ENCODE measurements at regions not wholly inside any gene's neighbourhood (a gene's known extent, or its start where the extent isn't known, plus 50 kb on each side); places are given as distances from the start of the nearest gene placed in this dataset.

DNA sequence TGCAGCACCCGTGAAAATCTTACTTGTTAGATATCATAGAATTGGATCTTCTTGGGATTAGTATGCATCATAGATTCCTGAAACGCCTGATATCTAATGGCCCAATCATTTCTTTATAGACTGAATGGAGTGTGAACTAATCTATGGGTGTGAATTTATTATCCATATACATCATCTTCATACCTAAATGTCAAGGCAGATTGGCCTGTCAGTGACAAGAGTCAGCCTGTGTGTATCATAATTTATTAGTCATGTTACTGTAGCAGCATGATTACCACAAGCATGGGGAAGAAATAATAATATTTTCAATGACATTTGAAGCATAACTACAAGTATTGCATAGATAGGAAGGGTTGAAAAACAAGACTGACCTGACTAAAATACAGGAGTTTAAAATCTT lies 235.8 kb downstream of the RAP2B start:
- Histone ChIP-seq H3K27me3 (ENCODE audit: insufficient read depth, low read length) (no peaks in the 10 kb centered on the region), H3K4me2 (ENCODE audit: low read length) (no peak overlapping the region), H3K9me3 (ENCODE audit: control insufficient read depth in 1 of 2, insufficient read depth in 1 of 2, low read depth in 1 of 2, low read length in 2 of 2) (peaks cover 0 to 5% of the 10 kb centered on the region in 2 experiments; a peak in 2 of 4 replicates), H3K79me2 (ENCODE audit: insufficient read depth, low read length) (no peaks in the 10 kb centered on the region), H3K9ac (ENCODE audit: low read length) (no peak overlapping the region), H4K20me1 (ENCODE audit: insufficient read depth) (no peaks in the 10 kb centered on the region), H3K27ac (ENCODE audit: low read depth, low read length) (no peak overlapping the region), H3K36me3 (ENCODE audit: control insufficient read depth in 1 of 2, insufficient read depth in 2 of 2, low read length in 2 of 2) (no peaks in the 10 kb centered on the region), H3K4me3 (replicated peaks in 1 of 2; ENCODE audit: low read depth in 1 of 2, low read length in 2 of 2) (no peak overlapping the region), H3K9me2 (ENCODE audit: insufficient read depth) (no peaks in the 10 kb centered on the region), H2AFZ (ENCODE audit: low read depth, low read length, poor library complexity, severe bottlenecking) (no peak overlapping the region), H3K4me1 (ENCODE audit: control insufficient read depth in 1 of 2, insufficient read depth in 2 of 2, low read length in 2 of 2) (peaks cover 0 to 2% of the 10 kb centered on the region in 2 experiments; a peak in 2 of 4 replicates)
- ATAC-seq (no peak), DNase-seq (ENCODE audit: low read depth, low spot score) (no peak)
- ChIA-PET RAD21 (ENCODE audit: low non-redundant PET in 1 of 2, low total read pairs in 2 of 2, uncharacterized antibody in 2 of 2, unreplicated experiment in 2 of 2) (no interaction called here), CTCF (no interaction called here), POLR2A (no interaction called here)
- intact Hi-C loops (cut with micrococcal nuclease), result no loop called here
- TF ChIP-seq POLR2AphosphoS5 (IDR thresholded peaks at IDR 0.05; ENCODE audit: low read depth, low read length) (no peak), TCF7L2 (IDR thresholded peaks at IDR 0.05; ENCODE audit: borderline replicate concordance, extremely low read depth, insufficient read depth, insufficient read length) (no peak), ZBTB33 (IDR thresholded peaks at IDR 0.05; ENCODE audit: extremely low read depth, insufficient replicate concordance, low read length) (no peak), ZNF274 (IDR thresholded peaks at IDR 0.05; ENCODE audit: low read depth, low read length) (no peak), POLR2A (IDR thresholded peaks at IDR 0.05; ENCODE audit: borderline replicate concordance, extremely low read depth, insufficient read depth, insufficient read length) (no peak), RAD21 (IDR thresholded peaks at IDR 0.05; ENCODE audit: low read depth) (no peak), EZH2phosphoT487 (IDR thresholded peaks at IDR 0.05; ENCODE audit: borderline replicate concordance) (no peak), EGR1 (IDR thresholded peaks at IDR 0.05; ENCODE audit: low read depth) (no peak), ATF3 (IDR thresholded peaks at IDR 0.05) (no peak)
- no TSS peak for BruUV-seq (replicated peaks)

Measured in HCT116 (cell line).